ENCODE measurements at regions not wholly inside any gene's neighbourhood (a gene's known extent, or its start where the extent isn't known, plus 50 kb on each side); places are given as distances from the start of the nearest gene placed in this dataset.

DNA sequence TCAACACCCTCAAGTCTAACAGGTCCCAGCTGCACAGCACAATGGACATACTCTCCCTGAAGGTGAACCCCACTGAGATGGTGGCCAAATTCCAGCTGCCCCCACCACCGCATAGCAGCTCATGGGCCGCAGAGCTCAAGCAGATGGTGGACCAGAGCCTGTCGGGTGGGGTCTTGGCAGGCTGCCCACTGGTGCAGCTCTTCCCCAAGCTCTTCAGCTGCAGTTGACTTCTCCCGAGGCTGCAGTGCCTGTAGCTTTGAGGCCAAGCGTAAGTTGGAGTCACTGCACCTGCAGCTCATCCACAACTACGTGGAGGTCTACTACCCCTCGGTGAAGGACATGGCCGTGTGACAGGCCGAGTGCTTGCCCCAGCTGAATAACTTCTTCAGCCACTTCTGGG, 56.6 kb upstream of the SPTLC1 start:
- in situ Hi-C loops (cut with HindIII; ENCODE audit: low pct_unique_long_range_greater_than_20kb, low sequenced_read_pairs) = no loop called here
- no TSS peak for BruUV-seq (replicated peaks)
- ChIA-PET CTCF (no interaction called here), POLR2A (no interaction called here)
- Histone ChIP-seq H3K4me3 (ENCODE audit: low read depth in 2 of 2, low read length in 2 of 2) (no peak overlapping the region), H3K27ac (ENCODE audit: low read length) (no peak overlapping the region), H3K9me3 (ENCODE audit: control insufficient read depth, insufficient read depth, low read depth, low read length) (no peaks in the 10 kb centered on the region), H3K36me3 (ENCODE audit: control insufficient read depth, insufficient read depth, low read length) (no peaks in the 10 kb centered on the region), H3K27me3 (ENCODE audit: control insufficient read depth, insufficient read depth, low read length) (no peaks in the 10 kb centered on the region), H3K4me1 (ENCODE audit: control insufficient read depth, insufficient read depth, low read length) (no peaks in the 10 kb centered on the region)
- ATAC-seq = no peak
- intact Hi-C loops (cut with micrococcal nuclease; ENCODE audit: unreplicated experiment) = no loop called here
- no peak for TF ChIP-seq SIN3A (IDR thresholded peaks at IDR 0.05; ENCODE audit: borderline replicate concordance, insufficient read depth, low read depth, low read length)
- TF ChIP-seq TCF7L2 (IDR thresholded peaks at IDR 0.05; ENCODE audit: low read depth, low read length) = no peak
- TF ChIP-seq, protein P1, sequence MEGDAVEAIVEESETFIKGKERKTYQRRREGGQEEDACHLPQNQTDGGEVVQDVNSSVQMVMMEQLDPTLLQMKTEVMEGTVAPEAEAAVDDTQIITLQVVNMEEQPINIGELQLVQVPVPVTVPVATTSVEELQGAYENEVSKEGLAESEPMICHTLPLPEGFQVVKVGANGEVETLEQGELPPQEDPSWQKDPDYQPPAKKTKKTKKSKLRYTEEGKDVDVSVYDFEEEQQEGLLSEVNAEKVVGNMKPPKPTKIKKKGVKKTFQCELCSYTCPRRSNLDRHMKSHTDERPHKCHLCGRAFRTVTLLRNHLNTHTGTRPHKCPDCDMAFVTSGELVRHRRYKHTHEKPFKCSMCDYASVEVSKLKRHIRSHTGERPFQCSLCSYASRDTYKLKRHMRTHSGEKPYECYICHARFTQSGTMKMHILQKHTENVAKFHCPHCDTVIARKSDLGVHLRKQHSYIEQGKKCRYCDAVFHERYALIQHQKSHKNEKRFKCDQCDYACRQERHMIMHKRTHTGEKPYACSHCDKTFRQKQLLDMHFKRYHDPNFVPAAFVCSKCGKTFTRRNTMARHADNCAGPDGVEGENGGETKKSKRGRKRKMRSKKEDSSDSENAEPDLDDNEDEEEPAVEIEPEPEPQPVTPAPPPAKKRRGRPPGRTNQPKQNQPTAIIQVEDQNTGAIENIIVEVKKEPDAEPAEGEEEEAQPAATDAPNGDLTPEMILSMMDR (IDR thresholded peaks at IDR 0.05) = no peak
- TF ChIP-seq POLR2AphosphoS5 (IDR thresholded peaks at IDR 0.05; ENCODE audit: low read depth, low read length) = no peak
- no peak for DNase-seq (ENCODE audit: low read depth, low spot score)

DNA sequence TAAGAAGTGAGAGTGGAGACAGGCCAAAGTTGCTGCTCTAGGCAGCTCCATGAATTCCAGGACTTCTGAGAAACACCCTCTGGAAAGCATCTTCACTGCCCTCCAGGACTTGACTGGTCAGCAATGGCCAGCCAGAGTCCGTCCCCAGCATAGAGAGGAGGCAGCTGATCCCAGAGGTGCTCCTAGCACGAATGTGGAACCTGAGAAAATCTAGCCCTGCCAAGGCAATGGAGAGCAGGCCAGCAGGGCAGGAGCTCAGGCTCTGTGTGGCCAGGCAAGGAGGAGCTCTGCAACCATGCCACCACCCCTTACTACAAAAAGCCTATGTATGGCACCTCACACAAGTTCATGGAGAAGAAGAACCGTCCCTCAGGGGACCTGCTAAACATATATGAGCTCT, 56.1 kb upstream of the SPTLC1 start:
- H3K9me3 ChIP-seq (ENCODE audit: control insufficient read depth, insufficient read depth, low read depth, low read length) = no peaks in the 10 kb centered on the region
- BruUV-seq (replicated peaks) = no TSS peak
- H3K27ac ChIP-seq (ENCODE audit: low read length) = no peak overlapping the region
- in situ Hi-C loops (cut with HindIII; ENCODE audit: low pct_unique_long_range_greater_than_20kb, low sequenced_read_pairs) = no loop called here
- no peak overlapping the region for H3K4me3 ChIP-seq (ENCODE audit: low read depth in 2 of 2, low read length in 2 of 2)
- H3K27me3 ChIP-seq (ENCODE audit: control insufficient read depth, insufficient read depth, low read length) = no peaks in the 10 kb centered on the region
- ChIA-PET POLR2A (no interaction called here), CTCF (no interaction called here)
- DNase-seq (ENCODE audit: low read depth, low spot score) = no peak
- intact Hi-C loops (cut with micrococcal nuclease; ENCODE audit: unreplicated experiment) = no loop called here
- TF ChIP-seq TCF7L2 (IDR thresholded peaks at IDR 0.05; ENCODE audit: low read depth, low read length) (no peak), SIN3A (IDR thresholded peaks at IDR 0.05; ENCODE audit: borderline replicate concordance, insufficient read depth, low read depth, low read length) (no peak), POLR2AphosphoS5 (IDR thresholded peaks at IDR 0.05; ENCODE audit: low read depth, low read length) (no peak)
- TF ChIP-seq, protein P2, sequence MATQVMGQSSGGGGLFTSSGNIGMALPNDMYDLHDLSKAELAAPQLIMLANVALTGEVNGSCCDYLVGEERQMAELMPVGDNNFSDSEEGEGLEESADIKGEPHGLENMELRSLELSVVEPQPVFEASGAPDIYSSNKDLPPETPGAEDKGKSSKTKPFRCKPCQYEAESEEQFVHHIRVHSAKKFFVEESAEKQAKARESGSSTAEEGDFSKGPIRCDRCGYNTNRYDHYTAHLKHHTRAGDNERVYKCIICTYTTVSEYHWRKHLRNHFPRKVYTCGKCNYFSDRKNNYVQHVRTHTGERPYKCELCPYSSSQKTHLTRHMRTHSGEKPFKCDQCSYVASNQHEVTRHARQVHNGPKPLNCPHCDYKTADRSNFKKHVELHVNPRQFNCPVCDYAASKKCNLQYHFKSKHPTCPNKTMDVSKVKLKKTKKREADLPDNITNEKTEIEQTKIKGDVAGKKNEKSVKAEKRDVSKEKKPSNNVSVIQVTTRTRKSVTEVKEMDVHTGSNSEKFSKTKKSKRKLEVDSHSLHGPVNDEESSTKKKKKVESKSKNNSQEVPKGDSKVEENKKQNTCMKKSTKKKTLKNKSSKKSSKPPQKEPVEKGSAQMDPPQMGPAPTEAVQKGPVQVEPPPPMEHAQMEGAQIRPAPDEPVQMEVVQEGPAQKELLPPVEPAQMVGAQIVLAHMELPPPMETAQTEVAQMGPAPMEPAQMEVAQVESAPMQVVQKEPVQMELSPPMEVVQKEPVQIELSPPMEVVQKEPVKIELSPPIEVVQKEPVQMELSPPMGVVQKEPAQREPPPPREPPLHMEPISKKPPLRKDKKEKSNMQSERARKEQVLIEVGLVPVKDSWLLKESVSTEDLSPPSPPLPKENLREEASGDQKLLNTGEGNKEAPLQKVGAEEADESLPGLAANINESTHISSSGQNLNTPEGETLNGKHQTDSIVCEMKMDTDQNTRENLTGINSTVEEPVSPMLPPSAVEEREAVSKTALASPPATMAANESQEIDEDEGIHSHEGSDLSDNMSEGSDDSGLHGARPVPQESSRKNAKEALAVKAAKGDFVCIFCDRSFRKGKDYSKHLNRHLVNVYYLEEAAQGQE (IDR thresholded peaks at IDR 0.05; ENCODE audit: insufficient read depth in 1 of 2, low read depth in 2 of 2, low read length in 1 of 2) = no peak
- TF ChIP-seq, protein P1 (IDR thresholded peaks at IDR 0.05) = no peak
- ATAC-seq = no peak
- no peaks in the 10 kb centered on the region for H3K36me3 ChIP-seq (ENCODE audit: control insufficient read depth, insufficient read depth, low read length)
- H3K4me1 ChIP-seq (ENCODE audit: control insufficient read depth, insufficient read depth, low read length) = no peaks in the 10 kb centered on the region
